IMR-90 (cell line): ENCODE measurements at regions not wholly inside any gene's neighbourhood (a gene's known extent, or its start where the extent isn't known, plus 50 kb on each side); places are given as distances from the start of the nearest gene placed in this dataset.

ENCODE experiments used
- ATAC-seq: fragments of 200-7000 bp; cut with Tn5 transposase; 2 replicates; pipeline ENCODE4 v1.9.1; 2020; ENCODE audit warnings: low read depth, mild to moderate bottlenecking, moderate library complexity
- BruUV-seq: library from RNA; stranded (reverse); fragments of 400-500 nt; replicated peaks from 2 replicates; lab custom pipeline; 2021; lab: Mats Ljungman, UMichigan
- CTCF ChIA-PET: fragments of 300-600 bp; formaldehyde crosslinking; extraction: SDS; loops from one replicate; lab custom pipeline; 2021; ENCODE audit warnings: antibody characterized with exemption; lab: Yijun Ruan, JAX
- POLR2A ChIA-PET: fragments of 300-600 bp; sonication (Branson Sonifier 250); formaldehyde crosslinking; loops from one replicate; lab custom pipeline; 2022; ENCODE audit warnings: antibody characterized with exemption; ENCODE audit not compliant: unreplicated experiment; lab: Charles Lee
- DNase-seq: peaks from one replicate; pipeline ENCODE4 v3.0.0; 2013
- H2AFZ ChIP-seq: replicated peaks from 2 replicates; pipeline ENCODE3; 2013; ENCODE audit warnings: low read length, mild to moderate bottlenecking; ENCODE audit not compliant: poor library complexity
- H2AK5ac ChIP-seq: 2 replicates; pipeline ENCODE4 v1.6.1; 2013; ENCODE audit warnings: low read depth, low read length, inconsistent platforms
- H2AK9ac ChIP-seq: replicated peaks from 2 replicates; pipeline ENCODE3; 2013; ENCODE audit warnings: mild to moderate bottlenecking, low read depth, low read length, moderate library complexity; ENCODE audit not compliant: poor library complexity
- H2BK120ac ChIP-seq: 2 replicates; pipeline ENCODE4 v1.6.1; 2013; ENCODE audit warnings: low read depth, low read length, inconsistent platforms
- H2BK15ac ChIP-seq: 3 replicates; pipeline ENCODE4 v1.6.1; 2013; ENCODE audit warnings: low read depth, low read length, inconsistent platforms
- H2BK20ac ChIP-seq: 2 replicates; pipeline ENCODE4 v1.6.1; 2013; ENCODE audit warnings: low read depth, mild to moderate bottlenecking, inconsistent platforms, low read length, moderate library complexity
- H2BK5ac ChIP-seq: 2 replicates; pipeline ENCODE4 v1.6.1; 2013; ENCODE audit warnings: mild to moderate bottlenecking, low read depth, low read length, inconsistent platforms; ENCODE audit not compliant: poor library complexity, severe bottlenecking
- H3K14ac ChIP-seq: replicated peaks from 2 replicates; pipeline ENCODE4 v1.6.1; 2013; ENCODE audit warnings: low read depth, low read length, inconsistent platforms
- H3K18ac ChIP-seq: 2 replicates; pipeline ENCODE4 v1.6.1; 2013; ENCODE audit warnings: low read depth, low read length, control low read depth
- H3K23ac ChIP-seq: 2 replicates; pipeline ENCODE4 v1.6.1; 2013; ENCODE audit warnings: low read depth, low read length, inconsistent platforms
- H3K27ac ChIP-seq: 2 replicates; pipeline ENCODE4 v1.5.1; 2013; ENCODE audit warnings: mild to moderate bottlenecking, control low read depth, low read length; ENCODE audit not compliant: insufficient read depth
- H3K27me3 ChIP-seq: 2 replicates; pipeline ENCODE4 v1.6.1; 2013; ENCODE audit warnings: low read length; ENCODE audit not compliant: control insufficient read depth, insufficient read depth
- H3K36me3 ChIP-seq: 2 replicates; pipeline ENCODE4 v1.6.1; 2013; ENCODE audit warnings: low read length, mixed read lengths; ENCODE audit not compliant: control insufficient read depth, insufficient read depth
- H3K4ac ChIP-seq: 2 replicates; pipeline ENCODE4 v1.6.1; 2013; ENCODE audit warnings: low read depth, low read length, inconsistent platforms
- H3K4me1 ChIP-seq: 2 replicates; pipeline ENCODE4 v1.6.1; 2013; ENCODE audit warnings: low read length, mixed read lengths; ENCODE audit not compliant: control insufficient read depth, insufficient read depth
- H3K4me2 ChIP-seq: 2 replicates; pipeline ENCODE4 v1.6.1; 2013; ENCODE audit warnings: low read depth, mild to moderate bottlenecking, control low read depth, low read length, moderate library complexity
- H3K4me3 ChIP-seq: 2 replicates; pipeline ENCODE4 v1.5.1; 2013; ENCODE audit warnings: low read depth, mild to moderate bottlenecking, control low read depth, low read length, moderate library complexity; ENCODE audit not compliant: insufficient read depth
- H3K56ac ChIP-seq: 2 replicates; pipeline ENCODE4 v1.6.1; 2013; ENCODE audit warnings: low read length, inconsistent platforms; ENCODE audit not compliant: insufficient read depth; ENCODE audit errors: extremely low read depth
- H3K79me1 ChIP-seq, 2 experiments: 2 replicates each; pipeline ENCODE4 v1.6.1; 2013; ENCODE audit warnings: low read length in 2 of 2, inconsistent platforms in 1 of 2, low read depth in 1 of 2
- H3K9ac ChIP-seq: 2 replicates; pipeline ENCODE4 v1.6.1; 2013; ENCODE audit warnings: low read depth, low read length, control low read depth
- H3K9me1 ChIP-seq: 2 replicates; pipeline ENCODE4 v1.6.1; 2013; ENCODE audit warnings: low read length, inconsistent platforms; ENCODE audit not compliant: insufficient read depth
- H3K9me3 ChIP-seq: 2 replicates; pipeline ENCODE4 v1.6.1; 2013; ENCODE audit warnings: low read length; ENCODE audit not compliant: control insufficient read depth, insufficient read depth
- H4K20me1 ChIP-seq: 2 replicates; pipeline ENCODE4 v1.6.1; 2013; ENCODE audit warnings: low read length, inconsistent platforms; ENCODE audit not compliant: insufficient read depth
- H4K5ac ChIP-seq: 2 replicates; pipeline ENCODE4 v1.6.1; 2013; ENCODE audit warnings: mild to moderate bottlenecking, low read depth, low read length, control low read depth
- H4K8ac ChIP-seq, 2 experiments: 2 replicates each; pipeline ENCODE4 v1.6.1; 2013; ENCODE audit warnings: low read depth in 2 of 2, low read length in 2 of 2, control low read depth in 1 of 2, inconsistent platforms in 1 of 2
- H4K91ac ChIP-seq: 2 replicates; pipeline ENCODE4 v1.6.1; 2013; ENCODE audit warnings: low read depth, low read length, inconsistent platforms; ENCODE audit not compliant: insufficient read depth
- CEBPB ChIP-seq: IDR thresholded peaks from 2 replicates; pipeline ENCODE4 v1.6.1; 2012; ENCODE audit warnings: low read depth, low read length, improper control_type of control experiment
- CHD1 ChIP-seq: IDR thresholded peaks from 2 replicates; pipeline ENCODE4 v1.6.1; 2012; ENCODE audit warnings: low read depth, low read length, improper control_type of control experiment
- FOS ChIP-seq: fragments of 150-350 bp; IDR thresholded peaks from 2 replicates; pipeline ENCODE4 v1.6.1; 2016; ENCODE audit warnings: low read depth, low read length
- MXI1 ChIP-seq: IDR thresholded peaks from 2 replicates; pipeline ENCODE4 v1.6.1; 2012; ENCODE audit warnings: low read depth, mild to moderate bottlenecking, low read length, moderate library complexity, borderline replicate concordance
- NFE2L2 ChIP-seq: fragments of 150-350 bp; IDR thresholded peaks from 2 replicates; pipeline ENCODE4 v1.6.1; 2016; ENCODE audit warnings: low read depth, mild to moderate bottlenecking, low read length
- POLR2A ChIP-seq: IDR thresholded peaks from 2 replicates; pipeline ENCODE4 v1.6.1; 2012; ENCODE audit warnings: mild to moderate bottlenecking, low read depth, low read length
- RAD21 ChIP-seq: IDR thresholded peaks from 2 replicates; pipeline ENCODE4 v1.6.1; 2012; ENCODE audit warnings: low read length, improper control_type of control experiment
- RCOR1 ChIP-seq: IDR thresholded peaks from 2 replicates; pipeline ENCODE4 v1.6.1; 2012; ENCODE audit warnings: mild to moderate bottlenecking, low read length, improper control_type of control experiment; ENCODE audit not compliant: insufficient replicate concordance
- RFX5 ChIP-seq: IDR thresholded peaks from 2 replicates; pipeline ENCODE4 v1.8.0; 2012; ENCODE audit warnings: low read depth, mild to moderate bottlenecking, low read length, moderate library complexity
- USF2 ChIP-seq: fragments of 150-350 bp; IDR thresholded peaks from 2 replicates; pipeline ENCODE4 v1.6.1; 2017; ENCODE audit warnings: mild to moderate bottlenecking, antibody characterized with exemption, low read length, low read depth
- WGBS, 2 experiments: methylation state at CpG; one replicate each; pipeline versions ENCODE4 v1.1.5 to v1.1.7; 2013; ENCODE audit warnings: missing lambda C conversion rate in 2 of 2; ENCODE audit not compliant: insufficient read length in 1 of 2; ENCODE audit errors: extremely low coverage in 2 of 2; 5-methylcytosine and 5-hydroxymethylcytosine counted together
- dilution Hi-C: fragments of 300-500 bp; cut with HindIII; formaldehyde crosslinking; loops from one replicate; pipeline ENCODE4 v1.14.3; 2018; ENCODE audit warnings: low sequenced_read_pairs; ENCODE audit not compliant: unreplicated experiment
- in situ Hi-C: fragments of 300-500 bp; cut with MboI; formaldehyde crosslinking; loops from 3 replicates; pipeline ENCODE4 v1.14.3; 2019; ENCODE audit warnings: low sequenced_read_pairs, inconsistent platforms, mixed read lengths
- intact Hi-C: fragments of 100-400 bp; cut with micrococcal nuclease; formaldehyde crosslinking; loops from 2 replicates; pipeline ENCODE4 v1.10.0; 2022

DNA sequence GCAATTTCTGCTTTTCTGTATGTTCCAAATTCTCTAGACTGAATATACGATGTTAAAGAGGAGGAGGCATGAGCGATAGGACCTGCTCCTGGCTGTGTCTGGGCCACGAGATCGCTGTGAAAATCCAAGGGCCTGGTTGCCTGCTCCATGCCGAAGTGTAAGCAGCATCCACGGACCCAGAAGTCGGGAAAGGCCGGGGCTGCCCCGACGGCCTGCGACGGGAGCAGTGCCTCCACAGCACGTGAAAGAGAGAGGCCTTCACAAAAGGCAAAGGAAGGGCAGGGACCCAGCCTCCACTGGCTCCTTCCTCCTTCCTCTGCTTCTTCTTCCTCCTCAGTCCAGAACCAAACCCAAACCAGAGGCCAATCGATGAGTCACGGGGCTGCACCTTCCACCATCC, 122.9 kb upstream of the MGMT start:
- no peak for TF ChIP-seq NFE2L2
- TF ChIP-seq CHD1: no peak
- no peak for TF ChIP-seq FOS
- no peak for TF ChIP-seq RCOR1
- TF ChIP-seq POLR2A: no peak
- TF ChIP-seq RFX5: no peak
- TF ChIP-seq CEBPB: no peak
- TF ChIP-seq RAD21: no peak
- no peak for TF ChIP-seq USF2
- no peak for TF ChIP-seq MXI1
- no peak overlapping the region for H2AK9ac ChIP-seq
- H2AK5ac ChIP-seq: no peak overlapping the region
- intact Hi-C loops (no loop called here), dilution Hi-C loops (no loop called here), in situ Hi-C loops (no loop called here)
- DNase-seq (no peak), ATAC-seq (no peak)
- no peak overlapping the region for H2BK5ac ChIP-seq
- ChIA-PET POLR2A (no interaction called here), CTCF (no interaction called here)
- no peaks in the 10 kb centered on the region for H3K79me1 ChIP-seq
- H3K4me1 ChIP-seq: no peaks in the 10 kb centered on the region; the same call in 1 of the 2 replicates
- no peaks in the 10 kb centered on the region for H4K20me1 ChIP-seq
- H4K5ac ChIP-seq: no peak overlapping the region
- H3K14ac ChIP-seq: no peak overlapping the region
- H3K56ac ChIP-seq: no peak overlapping the region
- H3K27ac ChIP-seq: no peak overlapping the region
- no peaks in the 10 kb centered on the region for H3K36me3 ChIP-seq
- no peak overlapping the region for H3K4me3 ChIP-seq
- H2AFZ ChIP-seq: no peak overlapping the region
- H3K23ac ChIP-seq: no peak overlapping the region
- H2BK20ac ChIP-seq: no peak overlapping the region
- 90% methylated on average over 13 of the region's 15 CpGs; no CpG with 5 or more reads in 1 of the 2 experiments for WGBS, 2 experiments
- no peak overlapping the region for H3K4ac ChIP-seq
- peaks cover 24% of the 10 kb centered on the region for H3K9me3 ChIP-seq
- no peak overlapping the region for H3K9ac ChIP-seq
- no TSS peak for BruUV-seq
- no peaks in the 10 kb centered on the region for H3K9me1 ChIP-seq
- no peak overlapping the region for H3K4me2 ChIP-seq
- H4K91ac ChIP-seq: no peak overlapping the region
- H2BK15ac ChIP-seq: no peak overlapping the region
- H2BK120ac ChIP-seq: no peak overlapping the region
- H3K27me3 ChIP-seq: no peaks in the 10 kb centered on the region; the same call in 1 of the 2 replicates
- H4K8ac ChIP-seq: no peak overlapping the region
- H3K18ac ChIP-seq: no peak overlapping the region
